ENCODE measurements at regions not wholly inside any gene's neighbourhood (a gene's known extent, or its start where the extent isn't known, plus 50 kb on each side); places are given as distances from the start of the nearest gene placed in this dataset.

DNA sequence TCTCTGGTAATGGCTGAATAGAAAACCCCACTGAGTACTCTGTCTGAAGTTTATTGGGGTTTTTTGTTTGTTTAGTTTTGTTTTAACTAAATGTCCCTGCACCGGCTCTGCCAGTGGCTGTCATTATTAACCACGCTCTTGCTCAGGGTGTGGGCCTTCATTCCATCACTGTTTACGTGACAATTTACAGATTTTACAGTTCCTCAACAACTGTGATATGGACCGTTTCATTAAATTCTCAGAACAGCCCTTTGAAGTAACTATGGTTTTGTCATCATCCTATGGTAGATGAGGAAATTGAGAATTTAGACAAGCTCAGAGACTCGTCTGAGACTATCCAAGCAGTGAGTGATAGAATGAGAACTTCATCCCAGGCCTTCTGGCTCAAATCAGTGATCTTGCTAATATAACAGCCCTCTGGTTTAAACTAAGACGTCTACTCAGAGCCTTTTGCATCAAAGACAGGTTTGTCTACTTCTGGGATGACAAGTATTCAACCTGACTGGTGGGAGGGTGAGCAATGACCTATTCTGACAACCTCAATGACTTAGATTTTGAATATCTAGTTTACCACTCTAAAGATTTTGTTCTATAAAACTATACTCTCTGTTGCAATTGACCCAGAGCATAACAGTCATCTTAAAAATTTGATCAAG, 77.3 kb upstream of the MAP3K1 start:
- Histone ChIP-seq H3K9me3 (no peaks in the 10 kb centered on the region), H3K36me3 (no peaks in the 10 kb centered on the region), H3K27me3 (no peaks in the 10 kb centered on the region), H3K4me1 (peaks cover 0 to 6% of the 10 kb centered on the region in 2 donors), H3K27ac (no peak overlapping the region), H3K4me3 (no peak overlapping the region)
- intact Hi-C loops (cut with DNase I; ENCODE audit: low total_unique reads): no loop called here
- in situ Hi-C loops (cut with MboI; ENCODE audit: low sequenced_read_pairs in 4 of 4): no loop called here
- DNase-seq (no peak), ATAC-seq (no peak)
- no peak for TF ChIP-seq POLR2A (IDR thresholded peaks at IDR 0.05)
- TF ChIP-seq, protein P1, sequence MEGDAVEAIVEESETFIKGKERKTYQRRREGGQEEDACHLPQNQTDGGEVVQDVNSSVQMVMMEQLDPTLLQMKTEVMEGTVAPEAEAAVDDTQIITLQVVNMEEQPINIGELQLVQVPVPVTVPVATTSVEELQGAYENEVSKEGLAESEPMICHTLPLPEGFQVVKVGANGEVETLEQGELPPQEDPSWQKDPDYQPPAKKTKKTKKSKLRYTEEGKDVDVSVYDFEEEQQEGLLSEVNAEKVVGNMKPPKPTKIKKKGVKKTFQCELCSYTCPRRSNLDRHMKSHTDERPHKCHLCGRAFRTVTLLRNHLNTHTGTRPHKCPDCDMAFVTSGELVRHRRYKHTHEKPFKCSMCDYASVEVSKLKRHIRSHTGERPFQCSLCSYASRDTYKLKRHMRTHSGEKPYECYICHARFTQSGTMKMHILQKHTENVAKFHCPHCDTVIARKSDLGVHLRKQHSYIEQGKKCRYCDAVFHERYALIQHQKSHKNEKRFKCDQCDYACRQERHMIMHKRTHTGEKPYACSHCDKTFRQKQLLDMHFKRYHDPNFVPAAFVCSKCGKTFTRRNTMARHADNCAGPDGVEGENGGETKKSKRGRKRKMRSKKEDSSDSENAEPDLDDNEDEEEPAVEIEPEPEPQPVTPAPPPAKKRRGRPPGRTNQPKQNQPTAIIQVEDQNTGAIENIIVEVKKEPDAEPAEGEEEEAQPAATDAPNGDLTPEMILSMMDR (IDR thresholded peaks at IDR 0.05 in 4 of 5, conservative IDR thresholded peaks at IDR 0.05 in 1 of 5): no peak

DNA sequence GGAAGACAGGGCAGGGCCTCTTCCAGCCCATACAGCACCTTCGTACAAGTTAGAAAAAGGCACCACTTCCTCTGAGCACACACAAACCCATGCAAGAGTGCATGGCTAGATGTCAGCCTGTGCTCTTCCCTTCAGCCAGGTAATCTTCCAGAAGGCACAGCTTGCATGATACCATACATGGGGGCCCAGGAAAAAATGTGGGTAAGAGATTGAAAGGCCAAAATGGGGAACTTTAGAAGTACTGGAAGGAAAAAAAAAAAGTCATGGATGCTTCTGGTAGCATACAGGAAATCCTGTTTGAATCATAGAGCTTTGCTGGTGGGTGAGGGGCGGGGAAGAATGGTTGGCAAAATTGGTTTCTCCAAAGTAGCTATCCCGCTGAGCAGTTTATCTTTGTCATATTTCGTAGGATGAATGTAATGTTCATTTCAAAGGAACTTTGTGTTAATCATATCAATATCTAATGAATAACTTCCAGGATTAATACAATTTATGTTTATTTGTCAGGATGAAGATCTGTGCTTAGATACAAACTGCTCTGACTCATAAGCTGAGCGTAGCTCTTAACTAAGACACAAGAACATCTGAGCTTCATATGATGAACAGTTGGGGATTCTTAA, 78.2 kb upstream of the MAP3K1 start:
- no peak for ATAC-seq

DNA sequence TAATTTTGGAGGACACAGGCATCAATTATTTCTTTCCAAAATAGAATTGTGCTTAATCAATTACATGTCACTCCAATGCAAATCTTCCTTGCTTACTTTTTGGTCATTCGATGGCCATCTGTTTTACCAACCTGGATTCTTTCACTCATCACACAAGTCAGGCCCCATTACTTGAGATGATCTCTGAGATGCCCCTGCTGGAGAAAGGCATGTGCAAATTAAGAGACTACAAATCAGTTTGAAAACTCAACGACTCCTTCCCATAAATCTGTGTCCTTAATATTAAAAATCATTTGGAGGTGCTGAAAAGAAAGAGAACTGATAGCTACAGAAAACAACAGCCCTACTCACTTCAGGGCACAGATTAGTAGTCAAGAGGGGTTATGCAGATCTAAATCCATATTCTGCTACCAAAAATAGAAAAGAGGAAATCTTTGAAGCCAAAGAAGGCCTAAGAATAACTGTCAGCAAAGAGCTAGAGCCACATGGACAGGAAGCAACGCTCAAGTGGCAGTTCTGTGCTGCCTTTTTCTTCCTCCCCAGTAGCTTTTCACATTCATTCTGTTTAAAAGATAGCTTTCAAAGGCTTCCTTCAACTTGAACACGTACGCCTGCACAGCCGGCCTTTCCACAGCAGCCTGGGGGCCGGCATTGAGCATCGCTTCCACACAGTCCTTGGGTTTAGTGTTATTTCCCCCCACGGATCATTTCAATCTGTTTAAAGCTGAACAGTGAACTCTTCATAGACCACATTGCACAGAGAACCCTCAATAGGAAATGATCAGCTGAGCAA, 79.3 kb upstream of the MAP3K1 start:
- in situ Hi-C loops (cut with MboI; ENCODE audit: low sequenced_read_pairs in 4 of 4) (no loop called here), intact Hi-C loops (cut with DNase I; ENCODE audit: low total_unique reads) (no loop called here)

More for the DNA sequence above, 78.2 kb upstream of the MAP3K1 start:
- H3K36me3 ChIP-seq: no peaks in the 10 kb centered on the region
- H3K4me3 ChIP-seq: no peak overlapping the region
- no peak for DNase-seq
- no peak overlapping the region for H3K27ac ChIP-seq
- TF ChIP-seq, protein P1 (IDR thresholded peaks at IDR 0.05 in 4 of 5, conservative IDR thresholded peaks at IDR 0.05 in 1 of 5): no peak
- no peak for TF ChIP-seq POLR2A (IDR thresholded peaks at IDR 0.05)
- intact Hi-C loops (cut with DNase I; ENCODE audit: low total_unique reads): no loop called here
- H3K4me1 ChIP-seq: peaks cover 0 to 6% of the 10 kb centered on the region in 2 donors
- H3K9me3 ChIP-seq: no peaks in the 10 kb centered on the region
- no peaks in the 10 kb centered on the region for H3K27me3 ChIP-seq
- in situ Hi-C loops (cut with MboI; ENCODE audit: low sequenced_read_pairs in 4 of 4): no loop called here

DNA sequence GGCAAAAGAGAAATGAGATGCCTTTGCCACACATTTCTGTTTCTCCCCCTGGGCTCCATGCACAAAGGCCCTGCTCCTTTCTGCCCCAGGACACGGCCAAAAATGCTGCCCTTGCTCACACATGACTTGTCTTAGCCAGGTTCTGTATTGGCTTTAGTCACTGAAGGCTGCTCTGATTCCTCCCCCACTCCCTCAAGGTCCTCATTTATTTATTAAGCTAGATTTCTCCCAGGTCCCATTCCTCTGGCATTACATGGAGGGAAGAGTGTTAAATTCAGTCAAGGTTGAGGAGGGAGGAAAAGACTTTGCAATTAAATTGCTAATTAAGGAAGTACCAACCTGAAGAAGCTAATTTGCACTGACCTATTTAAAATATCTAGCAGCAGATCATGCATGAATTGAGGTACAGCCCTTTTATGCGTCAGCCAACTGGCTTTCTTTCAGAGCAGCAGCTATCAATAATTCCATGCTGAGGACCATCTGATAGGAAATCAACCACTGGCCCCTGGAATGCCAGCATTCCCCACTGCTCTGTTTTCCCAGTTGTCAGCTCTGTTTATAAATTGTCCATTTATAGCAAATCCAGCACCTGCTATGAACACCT, 81.2 kb upstream of the MAP3K1 start:
- ATAC-seq (no peak), DNase-seq (no peak)
- Histone ChIP-seq H3K27me3 (no peaks in the 10 kb centered on the region), H3K27ac (no peak overlapping the region), H3K36me3 (no peaks in the 10 kb centered on the region), H3K4me3 (no peak overlapping the region), H3K4me1 (peaks cover 0 to 6% of the 10 kb centered on the region in 2 donors), H3K9me3 (no peaks in the 10 kb centered on the region)
- in situ Hi-C loops (cut with MboI; ENCODE audit: low sequenced_read_pairs in 4 of 4) (no loop called here), intact Hi-C loops (cut with DNase I; ENCODE audit: low total_unique reads) (no loop called here)
- TF ChIP-seq, protein P1 (IDR thresholded peaks at IDR 0.05 in 4 of 5, conservative IDR thresholded peaks at IDR 0.05 in 1 of 5): no peak

More for the DNA sequence above, 79.3 kb upstream of the MAP3K1 start:
- ATAC-seq (no peak), DNase-seq (no peak)
- TF ChIP-seq, protein P1 (IDR thresholded peaks at IDR 0.05 in 4 of 5, conservative IDR thresholded peaks at IDR 0.05 in 1 of 5): no peak
- no peak for TF ChIP-seq POLR2A (IDR thresholded peaks at IDR 0.05)
- Histone ChIP-seq H3K36me3 (no peaks in the 10 kb centered on the region), H3K27ac (no peak overlapping the region), H3K4me3 (no peak overlapping the region), H3K27me3 (no peaks in the 10 kb centered on the region), H3K9me3 (no peaks in the 10 kb centered on the region), H3K4me1 (peaks cover 0 to 6% of the 10 kb centered on the region in 2 donors)

Measured in gastrocnemius medialis (tissue), 4 donors.